Type B pancreatic cell (in vitro differentiated cells): ENCODE measurements at regions not wholly inside any gene's neighbourhood (a gene's known extent, or its start where the extent isn't known, plus 50 kb on each side); places are given as distances from the start of the nearest gene placed in this dataset.
"Not testable (repeated sequence)": the region's sequence is repeated elsewhere in the genome, so short reads cannot be mapped to it uniquely, and the experiment has no call there.

Experiments used
- DNase-seq: peaks from one replicate; pipeline ENCODE4 v3.0.0; 2021; ENCODE audit warnings: mixed read lengths; ENCODE audit not compliant: unreplicated experiment; ENCODE audit errors: extremely low spot score
- H3K27ac Mint-ChIP-seq: 2 replicates; pipeline ENCODE4 v1.8.0; 2021; ENCODE audit warnings: mild to moderate bottlenecking, mixed read lengths
- H3K27me3 Mint-ChIP-seq: 2 replicates; pipeline ENCODE4 v1.8.0; 2021; ENCODE audit warnings: mixed read lengths
- H3K36me3 Mint-ChIP-seq: 2 replicates; pipeline ENCODE4 v1.8.0; 2021; ENCODE audit warnings: mixed read lengths
- H3K4me1 Mint-ChIP-seq: one replicate; pipeline ENCODE4 v1.8.0; 2021; ENCODE audit warnings: mixed read lengths; ENCODE audit not compliant: unreplicated experiment
- H3K4me3 Mint-ChIP-seq: 2 replicates; pipeline ENCODE4 v1.8.0; 2021; ENCODE audit warnings: mild to moderate bottlenecking, mixed read lengths
- H3K9me3 Mint-ChIP-seq: 2 replicates; pipeline ENCODE4 v1.8.0; 2021; ENCODE audit warnings: mixed read lengths
- CTCF ChIP-seq: fragments of 200-600 bp; sonication (generic); conservative IDR thresholded peaks from 2 replicates; pipeline ENCODE4 v1.5.0; 2021; ENCODE audit warnings: antibody characterized with exemption, mild to moderate bottlenecking

DNA sequence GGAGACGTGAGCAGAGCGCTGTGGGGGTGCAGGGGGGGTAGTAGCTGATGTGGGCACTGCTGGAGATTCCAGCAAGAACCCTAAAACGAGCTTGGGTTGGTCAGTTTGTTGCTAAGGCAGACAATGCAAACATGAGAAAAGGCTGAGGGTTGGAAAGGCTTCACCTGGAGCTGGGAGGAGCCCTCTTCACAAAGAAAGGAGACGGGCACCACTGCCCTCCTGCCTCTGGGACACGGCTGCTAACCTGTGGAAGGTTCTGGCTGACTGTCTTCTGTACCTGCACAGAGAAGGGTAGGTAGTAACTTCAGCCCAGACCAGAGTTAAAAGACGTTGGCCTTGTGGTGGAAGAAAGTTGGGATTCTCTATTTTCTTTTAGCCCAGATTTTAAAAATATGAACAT is 108.7 kb downstream of the SUCLA2 start:
- DNase-seq: no peak
- TF ChIP-seq CTCF: no peak
- H3K4me3 Mint-ChIP-seq: no peak overlapping the region
- peaks cover 7% of the 10 kb centered on the region for H3K9me3 Mint-ChIP-seq
- H3K36me3 Mint-ChIP-seq: no peaks in the 10 kb centered on the region
- no peaks in the 10 kb centered on the region for H3K4me1 Mint-ChIP-seq
- no peak overlapping the region for H3K27ac Mint-ChIP-seq
- no peaks in the 10 kb centered on the region for H3K27me3 Mint-ChIP-seq

GRCh38 chr13:47890146-47890814 is 110.8 kb downstream of the SUCLA2 start:
- H3K27ac Mint-ChIP-seq: no peak overlapping the region
- H3K36me3 Mint-ChIP-seq: no peaks in the 10 kb centered on the region
- H3K4me3 Mint-ChIP-seq: no peak overlapping the region
- no peak for DNase-seq
- peaks cover 7% of the 10 kb centered on the region for H3K9me3 Mint-ChIP-seq
- no peaks in the 10 kb centered on the region for H3K27me3 Mint-ChIP-seq
- TF ChIP-seq CTCF: no peak
- H3K4me1 Mint-ChIP-seq: no peaks in the 10 kb centered on the region

- H3K27me3 Mint-ChIP-seq: no peaks in the 10 kb centered on the region
- TF ChIP-seq CTCF: no peak
- no peak for DNase-seq
- H3K36me3 Mint-ChIP-seq: no peaks in the 10 kb centered on the region
- H3K4me1 Mint-ChIP-seq: no peaks in the 10 kb centered on the region
- H3K27ac Mint-ChIP-seq: no peak overlapping the region
- peaks cover 7% of the 10 kb centered on the region for H3K9me3 Mint-ChIP-seq
- no peak overlapping the region for H3K4me3 Mint-ChIP-seq
Observed at GRCh38 chr13:47886314-47886713, 114.8 kb downstream of the SUCLA2 start.

DNA sequence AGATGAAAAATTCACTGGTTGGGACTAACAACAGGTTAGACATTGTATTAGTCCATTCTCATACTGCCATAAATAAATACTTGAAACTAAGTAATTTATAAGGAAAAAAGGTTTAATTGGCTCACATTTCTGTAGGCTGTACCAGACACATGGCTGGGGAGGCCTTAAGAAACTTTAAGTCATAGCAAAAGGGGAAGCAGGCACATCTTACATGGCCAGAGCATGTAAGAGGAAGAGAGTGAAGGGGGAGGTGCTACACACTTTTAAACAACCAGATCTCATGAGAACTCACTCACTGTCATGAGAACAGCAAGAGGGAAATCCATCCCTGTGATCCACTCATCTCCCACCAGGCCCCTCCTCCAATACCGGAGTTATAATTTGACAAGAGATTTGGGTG is 125.9 kb downstream of the SUCLA2 start:
- TF ChIP-seq CTCF: no peak
- no peak overlapping the region for H3K4me3 Mint-ChIP-seq
- no peaks in the 10 kb centered on the region for H3K9me3 Mint-ChIP-seq
- no peak overlapping the region for H3K27ac Mint-ChIP-seq
- no peaks in the 10 kb centered on the region for H3K4me1 Mint-ChIP-seq
- no peak for DNase-seq
- no peaks in the 10 kb centered on the region for H3K36me3 Mint-ChIP-seq
- H3K27me3 Mint-ChIP-seq: no peaks in the 10 kb centered on the region

DNA sequence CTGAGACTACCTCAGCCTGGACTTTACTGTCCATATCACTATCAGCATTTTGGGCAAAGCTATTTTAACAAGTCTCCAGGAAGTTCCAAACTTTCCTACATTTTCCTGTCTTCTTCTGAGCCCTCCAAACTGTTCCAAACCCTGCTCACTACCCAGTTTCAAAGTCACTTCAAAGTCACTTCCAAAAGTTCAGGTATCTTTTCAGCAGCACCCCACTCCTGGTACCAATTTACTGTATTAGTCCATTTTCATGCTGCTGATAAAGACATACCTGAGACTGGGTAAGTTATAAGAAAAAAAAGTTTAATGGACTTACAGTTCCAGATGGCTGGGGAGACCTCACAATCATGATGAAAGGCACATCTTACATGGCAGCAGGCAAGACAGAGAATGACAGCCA is 127.1 kb downstream of the SUCLA2 start:
- H3K4me3 Mint-ChIP-seq, DNase-seq, H3K36me3 Mint-ChIP-seq, H3K27me3 Mint-ChIP-seq, H3K9me3 Mint-ChIP-seq, H3K4me1 Mint-ChIP-seq, H3K27ac Mint-ChIP-seq: not testable (repeated sequence)

GRCh38 chr13:47873319-47873718 is 127.8 kb downstream of the SUCLA2 start:
- H3K4me1 Mint-ChIP-seq, H3K9me3 Mint-ChIP-seq, DNase-seq, H3K27me3 Mint-ChIP-seq, H3K4me3 Mint-ChIP-seq, H3K27ac Mint-ChIP-seq, H3K36me3 Mint-ChIP-seq: not testable (repeated sequence)

DNA sequence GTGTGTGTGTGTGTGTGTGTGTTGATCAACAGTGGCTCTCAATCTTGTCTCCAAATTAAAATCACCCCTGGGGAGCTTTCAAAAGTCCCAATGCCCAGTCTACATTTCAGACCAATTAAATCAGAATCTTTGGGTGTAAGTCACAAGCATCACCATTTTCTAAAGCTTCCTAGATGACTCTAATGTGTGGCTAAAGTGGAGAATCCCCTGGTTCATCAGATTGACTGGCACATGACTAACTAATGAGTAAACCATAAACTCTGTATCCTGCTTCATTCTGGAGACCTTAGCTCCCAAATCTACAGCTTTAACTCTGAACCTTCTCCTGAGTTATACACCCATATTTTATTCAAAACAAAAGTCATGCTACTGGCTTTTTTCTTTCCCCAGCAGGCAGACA is 131.3 kb downstream of the SUCLA2 start:
- Mint-ChIP-seq H3K9me3 (no peaks in the 10 kb centered on the region), H3K27me3 (no peaks in the 10 kb centered on the region), H3K4me1 (no peaks in the 10 kb centered on the region), H3K4me3 (no peak overlapping the region), H3K36me3 (no peaks in the 10 kb centered on the region), H3K27ac (no peak overlapping the region)
- no peak for TF ChIP-seq CTCF
- no peak for DNase-seq
